SK-N-SH (cell line): ENCODE measurements at regions not wholly inside any gene's neighbourhood (a gene's known extent, or its start where the extent isn't known, plus 50 kb on each side); places are given as distances from the start of the nearest gene placed in this dataset.

Experiments used
- GATA2 ChIP-seq: sonication (generic); formaldehyde crosslinking; IDR thresholded peaks from 2 replicates; pipeline ENCODE4 v1.5.0; 2020; ENCODE audit warnings: mild to moderate bottlenecking, missing genetic modification reagents
- JUND ChIP-seq: IDR thresholded peaks from 2 replicates; pipeline ENCODE4 v1.4.0; 2012
- MXI1 ChIP-seq: IDR thresholded peaks from 2 replicates; pipeline ENCODE4 v1.6.1; 2012; ENCODE audit warnings: mild to moderate bottlenecking, low read depth, low read length, improper control_type of control experiment
- NFIC ChIP-seq: IDR thresholded peaks from 2 replicates; pipeline ENCODE4 v1.4.0; 2012; ENCODE audit warnings: borderline replicate concordance
- POLR2AphosphoS5 ChIP-seq: IDR thresholded peaks from 2 replicates; pipeline ENCODE4 v1.6.1; 2012; ENCODE audit warnings: low read depth, low read length
- RFX5 ChIP-seq: IDR thresholded peaks from 2 replicates; pipeline ENCODE4 v1.6.1; 2012; ENCODE audit warnings: mild to moderate bottlenecking, improper control_type of control experiment, low read length
- SIN3A ChIP-seq: IDR thresholded peaks from 2 replicates; pipeline ENCODE4 v1.6.1; 2012; ENCODE audit warnings: low read depth, mild to moderate bottlenecking, low read length, moderate library complexity, borderline replicate concordance
- TAF1 ChIP-seq: IDR thresholded peaks from 2 replicates; pipeline ENCODE4 v1.6.1; 2012; ENCODE audit warnings: low read depth, mild to moderate bottlenecking, low read length, moderate library complexity, borderline replicate concordance
- TF ChIP-seq, protein P1 (sequence below): fragments of 200-600 bp; sonication (generic); IDR thresholded peaks from 2 replicates; pipeline ENCODE4 v1.6.1; 2017; ENCODE audit warnings: antibody characterized with exemption, mild to moderate bottlenecking, moderate library complexity
- TF ChIP-seq, protein P2 (sequence below): IDR thresholded peaks from 2 replicates; pipeline ENCODE4 v1.6.1; 2012; ENCODE audit warnings: mild to moderate bottlenecking, low read depth, low read length, moderate library complexity

DNA sequence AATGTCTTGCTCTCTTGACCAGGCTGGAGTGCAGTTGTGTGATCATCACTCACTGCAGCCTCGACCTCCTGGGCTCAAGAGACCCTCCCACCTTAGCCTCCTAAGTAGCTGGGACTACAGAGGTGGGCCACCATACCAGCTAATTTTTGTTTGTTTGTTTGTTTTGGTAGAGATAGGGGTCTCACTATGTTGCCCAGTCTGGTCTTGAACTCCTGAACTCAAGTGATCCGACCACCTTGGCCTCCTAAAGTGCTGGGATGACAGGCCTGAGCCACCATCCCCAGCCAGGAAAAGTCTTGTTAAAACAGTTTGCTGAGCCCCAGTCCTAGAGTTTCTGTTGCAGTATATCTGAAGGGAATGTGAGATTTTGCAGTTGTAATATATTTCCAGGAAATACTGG lies 83.9 kb downstream of the SKIDA1 start:
- no peak for TF ChIP-seq JUND
- TF ChIP-seq TAF1: no peak
- no peak for TF ChIP-seq NFIC
- no peak for TF ChIP-seq SIN3A
- TF ChIP-seq, protein P1, sequence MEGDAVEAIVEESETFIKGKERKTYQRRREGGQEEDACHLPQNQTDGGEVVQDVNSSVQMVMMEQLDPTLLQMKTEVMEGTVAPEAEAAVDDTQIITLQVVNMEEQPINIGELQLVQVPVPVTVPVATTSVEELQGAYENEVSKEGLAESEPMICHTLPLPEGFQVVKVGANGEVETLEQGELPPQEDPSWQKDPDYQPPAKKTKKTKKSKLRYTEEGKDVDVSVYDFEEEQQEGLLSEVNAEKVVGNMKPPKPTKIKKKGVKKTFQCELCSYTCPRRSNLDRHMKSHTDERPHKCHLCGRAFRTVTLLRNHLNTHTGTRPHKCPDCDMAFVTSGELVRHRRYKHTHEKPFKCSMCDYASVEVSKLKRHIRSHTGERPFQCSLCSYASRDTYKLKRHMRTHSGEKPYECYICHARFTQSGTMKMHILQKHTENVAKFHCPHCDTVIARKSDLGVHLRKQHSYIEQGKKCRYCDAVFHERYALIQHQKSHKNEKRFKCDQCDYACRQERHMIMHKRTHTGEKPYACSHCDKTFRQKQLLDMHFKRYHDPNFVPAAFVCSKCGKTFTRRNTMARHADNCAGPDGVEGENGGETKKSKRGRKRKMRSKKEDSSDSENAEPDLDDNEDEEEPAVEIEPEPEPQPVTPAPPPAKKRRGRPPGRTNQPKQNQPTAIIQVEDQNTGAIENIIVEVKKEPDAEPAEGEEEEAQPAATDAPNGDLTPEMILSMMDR: no peak
- TF ChIP-seq GATA2 (CRISPR knock-in tag): no peak
- TF ChIP-seq, protein P2, sequence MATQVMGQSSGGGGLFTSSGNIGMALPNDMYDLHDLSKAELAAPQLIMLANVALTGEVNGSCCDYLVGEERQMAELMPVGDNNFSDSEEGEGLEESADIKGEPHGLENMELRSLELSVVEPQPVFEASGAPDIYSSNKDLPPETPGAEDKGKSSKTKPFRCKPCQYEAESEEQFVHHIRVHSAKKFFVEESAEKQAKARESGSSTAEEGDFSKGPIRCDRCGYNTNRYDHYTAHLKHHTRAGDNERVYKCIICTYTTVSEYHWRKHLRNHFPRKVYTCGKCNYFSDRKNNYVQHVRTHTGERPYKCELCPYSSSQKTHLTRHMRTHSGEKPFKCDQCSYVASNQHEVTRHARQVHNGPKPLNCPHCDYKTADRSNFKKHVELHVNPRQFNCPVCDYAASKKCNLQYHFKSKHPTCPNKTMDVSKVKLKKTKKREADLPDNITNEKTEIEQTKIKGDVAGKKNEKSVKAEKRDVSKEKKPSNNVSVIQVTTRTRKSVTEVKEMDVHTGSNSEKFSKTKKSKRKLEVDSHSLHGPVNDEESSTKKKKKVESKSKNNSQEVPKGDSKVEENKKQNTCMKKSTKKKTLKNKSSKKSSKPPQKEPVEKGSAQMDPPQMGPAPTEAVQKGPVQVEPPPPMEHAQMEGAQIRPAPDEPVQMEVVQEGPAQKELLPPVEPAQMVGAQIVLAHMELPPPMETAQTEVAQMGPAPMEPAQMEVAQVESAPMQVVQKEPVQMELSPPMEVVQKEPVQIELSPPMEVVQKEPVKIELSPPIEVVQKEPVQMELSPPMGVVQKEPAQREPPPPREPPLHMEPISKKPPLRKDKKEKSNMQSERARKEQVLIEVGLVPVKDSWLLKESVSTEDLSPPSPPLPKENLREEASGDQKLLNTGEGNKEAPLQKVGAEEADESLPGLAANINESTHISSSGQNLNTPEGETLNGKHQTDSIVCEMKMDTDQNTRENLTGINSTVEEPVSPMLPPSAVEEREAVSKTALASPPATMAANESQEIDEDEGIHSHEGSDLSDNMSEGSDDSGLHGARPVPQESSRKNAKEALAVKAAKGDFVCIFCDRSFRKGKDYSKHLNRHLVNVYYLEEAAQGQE: no peak
- TF ChIP-seq MXI1: no peak
- no peak for TF ChIP-seq POLR2AphosphoS5
- no peak for TF ChIP-seq RFX5
